ENCODE measurements at regions not wholly inside any gene's neighbourhood (a gene's known extent, or its start where the extent isn't known, plus 50 kb on each side); places are given as distances from the start of the nearest gene placed in this dataset.

DNA sequence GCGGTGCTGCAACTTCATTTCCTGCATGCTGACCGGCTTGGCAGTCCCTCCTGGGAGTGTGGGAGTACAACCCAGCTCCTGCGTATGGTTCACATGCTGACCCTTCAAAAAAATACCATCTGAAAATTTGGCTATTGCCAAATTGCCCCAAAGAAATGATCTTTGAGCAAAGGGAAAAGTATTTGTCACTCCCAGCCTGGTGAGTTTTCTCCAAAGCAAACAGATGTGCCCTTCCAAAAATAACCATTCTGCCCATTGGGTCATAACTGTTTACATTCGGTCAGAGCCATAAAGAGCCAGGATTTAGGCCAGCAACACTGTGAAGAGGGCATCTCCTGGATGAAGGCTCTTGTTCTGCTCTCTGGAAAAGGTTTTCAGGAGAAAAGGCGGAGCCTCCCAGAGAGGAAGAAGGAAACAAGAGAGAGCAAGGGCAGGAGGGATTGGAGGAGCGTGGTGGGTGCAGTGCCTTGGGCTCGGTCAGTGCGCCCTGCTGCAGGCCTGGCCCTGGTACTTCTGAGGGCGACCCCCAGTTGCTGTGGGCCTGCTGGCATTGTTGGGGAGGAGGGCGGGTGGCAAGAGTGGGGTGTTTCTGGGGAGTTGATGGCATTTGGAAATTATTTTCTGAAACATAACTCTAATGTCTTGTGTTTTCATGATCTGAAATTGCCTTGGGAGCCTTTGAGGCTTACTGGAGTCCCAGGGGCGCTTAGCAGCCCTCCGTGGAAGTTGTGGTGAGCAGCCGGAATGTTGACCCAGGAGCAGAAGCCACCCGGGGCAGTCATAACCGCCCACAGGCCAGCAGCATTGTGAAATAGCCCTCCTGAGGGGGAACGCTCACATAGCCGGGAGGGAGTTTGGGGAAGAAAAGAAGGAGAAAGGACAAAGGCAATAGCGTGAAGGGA is 248.4 kb downstream of the MYLK4 start:
- DNase-seq: no peak

DNA sequence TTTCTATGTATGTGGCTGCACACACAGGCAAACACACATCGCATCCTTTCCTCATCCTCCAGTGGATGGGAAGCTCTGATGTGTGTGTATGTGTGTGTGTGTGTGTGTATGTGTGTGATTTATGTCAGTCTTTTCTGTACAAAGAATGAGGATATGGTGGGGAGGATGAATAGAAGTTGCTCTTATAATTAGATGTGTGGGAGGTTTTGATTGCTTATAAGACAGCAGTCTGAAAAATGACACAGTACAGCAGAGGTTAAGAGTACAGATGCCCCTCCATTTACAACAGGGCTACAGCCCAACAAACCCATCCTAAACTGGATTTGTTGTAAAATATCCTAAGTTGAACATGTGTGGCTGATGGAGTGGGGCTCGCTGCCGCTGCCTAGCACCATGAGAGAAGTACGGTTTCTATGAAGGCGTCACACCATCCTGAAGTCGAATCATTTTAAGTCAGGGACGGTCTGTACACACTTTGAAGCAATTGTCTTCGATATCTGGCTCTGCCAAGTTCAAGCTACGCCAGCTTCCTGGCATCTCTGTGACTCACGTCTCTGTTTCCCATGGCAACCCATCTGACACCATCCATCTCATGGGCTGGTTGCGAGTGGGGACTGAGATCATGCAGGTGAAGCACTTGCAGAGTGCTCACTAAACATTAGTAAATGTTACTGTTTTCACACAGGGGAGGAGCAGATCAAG is 252.6 kb downstream of the MYLK4 start:
- no peak for DNase-seq

DNA sequence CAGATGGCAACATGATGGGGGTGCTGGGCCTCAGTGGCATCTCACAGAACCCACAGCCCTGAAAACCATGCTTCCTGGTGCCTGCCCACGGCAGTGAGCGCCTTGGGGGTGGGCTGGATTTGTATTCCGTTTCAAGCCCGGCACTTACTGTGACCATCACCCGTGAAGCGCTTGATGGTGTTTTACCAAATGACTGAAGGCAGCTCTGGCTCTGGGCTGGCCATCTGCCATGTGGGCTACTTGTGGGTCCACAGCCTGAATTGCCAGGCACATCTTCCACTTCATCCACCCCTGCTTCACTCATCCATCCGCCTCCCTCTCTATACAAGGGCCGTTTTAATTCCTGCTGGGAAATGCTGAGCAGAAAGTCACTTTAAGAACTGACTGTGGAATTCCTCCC is 250.9 kb upstream of the GMDS start:
- no peak for DNase-seq

DNA sequence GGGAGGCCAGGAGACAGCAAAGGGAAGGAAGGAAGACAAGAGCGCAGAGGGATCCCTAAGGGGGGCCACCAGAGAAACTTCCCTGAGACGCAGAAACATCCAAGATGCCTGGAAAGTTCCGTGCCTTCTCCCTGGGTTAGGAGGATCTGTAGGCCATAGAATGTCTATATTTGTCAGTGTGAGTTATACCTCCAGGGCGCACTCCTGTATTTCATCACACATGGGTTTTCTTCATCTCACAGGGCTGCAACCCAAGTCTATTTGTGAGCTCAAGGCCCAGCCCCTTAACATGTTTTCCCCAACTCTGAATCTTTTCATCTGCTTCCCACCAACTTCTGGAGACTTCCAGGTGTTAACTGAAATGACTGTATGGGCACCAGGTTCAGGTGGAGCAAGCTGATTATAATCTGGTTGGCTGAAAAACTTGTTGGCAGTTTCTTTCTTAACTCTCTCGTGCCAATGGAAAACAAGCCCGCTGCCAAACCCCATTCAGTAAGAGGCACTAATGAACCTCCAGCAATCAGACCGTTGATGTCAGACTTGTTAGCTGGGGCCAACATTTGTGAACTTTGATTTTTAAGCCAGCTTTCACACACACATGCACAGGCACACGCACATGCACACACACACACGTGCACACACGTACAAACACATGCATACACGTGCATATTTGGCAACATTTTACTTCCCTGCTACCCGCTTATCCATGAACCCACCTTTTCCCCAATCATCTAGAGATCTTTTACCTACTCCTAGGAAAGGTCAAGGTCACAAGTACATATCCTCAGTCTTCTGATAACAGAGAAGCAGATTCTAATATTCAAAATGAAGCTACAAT is 247.5 kb upstream of the GMDS start:
- DNase-seq: no peak

DNA sequence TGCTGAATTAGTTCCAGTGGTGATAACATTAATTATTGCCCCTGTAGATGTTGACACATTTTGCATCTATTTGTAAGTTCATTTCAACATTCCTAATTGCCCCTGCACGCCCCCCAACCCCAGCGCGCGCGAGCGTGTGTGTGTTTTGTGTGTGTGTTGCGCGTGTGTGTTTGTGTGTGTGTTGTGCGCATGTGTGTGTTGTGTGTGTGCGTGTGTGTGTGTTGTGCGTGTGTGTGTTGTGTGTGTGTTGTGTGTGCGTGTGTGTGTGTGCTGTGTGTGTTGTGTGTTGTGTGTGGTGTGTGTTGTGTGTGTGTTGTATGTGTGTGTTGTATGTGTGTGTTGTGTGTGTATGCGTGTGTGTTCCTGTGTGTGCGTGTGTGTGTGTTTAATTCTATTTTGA is 245.7 kb upstream of the GMDS start:
- no peak for DNase-seq

DNA sequence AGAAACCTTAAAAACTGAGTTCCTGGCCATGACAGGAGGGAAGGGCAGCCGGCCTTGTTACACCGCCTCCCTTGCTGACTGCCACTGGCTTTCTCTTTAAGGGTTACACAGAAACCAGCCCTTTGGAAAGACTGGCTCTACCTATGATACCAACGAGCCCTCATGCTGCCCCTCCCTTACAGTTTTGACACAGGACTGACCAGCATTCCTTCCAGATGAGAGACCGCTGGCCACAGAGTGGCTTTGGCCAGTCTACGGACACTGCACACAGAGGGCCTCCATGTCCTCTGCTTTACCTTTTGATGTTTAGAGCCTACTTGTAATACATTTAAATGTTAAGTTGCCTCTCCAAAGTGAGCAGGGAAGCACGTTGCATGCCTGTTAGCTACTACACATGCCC is 243.2 kb upstream of the GMDS start:
- no peak for DNase-seq

DNA sequence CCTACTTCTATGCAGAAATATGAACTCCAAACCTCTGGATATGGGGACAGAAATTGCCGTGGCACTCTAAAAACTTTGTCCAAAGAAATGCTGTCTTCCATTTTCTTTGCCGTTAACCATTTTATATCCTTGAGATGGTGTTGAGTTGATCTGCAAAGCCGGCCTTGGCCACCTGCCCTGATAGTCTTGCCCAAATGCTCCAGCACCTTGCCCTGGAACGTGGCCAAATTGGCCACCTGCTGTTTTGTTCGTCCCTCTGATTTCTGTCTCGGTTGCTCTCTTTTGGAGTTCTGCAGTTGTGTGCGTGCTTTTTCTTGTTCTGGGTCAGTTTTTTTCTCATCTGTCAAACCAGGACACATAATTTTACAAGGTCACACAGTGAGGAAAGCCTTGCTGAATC is 239.7 kb upstream of the GMDS start:
- no peak for DNase-seq

DNA sequence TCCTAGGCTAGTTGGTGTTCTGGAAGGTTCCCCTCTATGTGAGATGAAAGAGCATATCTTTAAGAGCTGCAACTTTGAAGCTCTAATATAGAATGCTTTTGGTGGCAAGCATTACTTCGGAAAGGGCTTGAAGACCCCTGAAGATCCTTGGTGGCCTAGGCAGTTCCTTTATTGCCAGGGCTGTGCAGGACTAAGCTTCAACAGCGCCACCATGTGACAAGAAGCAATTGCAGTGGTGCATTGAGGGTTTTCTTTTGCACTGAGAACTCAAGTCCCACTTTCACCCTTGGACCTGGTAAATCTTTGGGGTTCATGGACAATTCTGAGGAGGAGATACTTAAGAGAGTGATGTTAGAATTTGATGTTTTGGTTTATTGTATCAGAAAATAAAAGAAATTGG is 237.4 kb upstream of the GMDS start:
- no peak for DNase-seq

DNA sequence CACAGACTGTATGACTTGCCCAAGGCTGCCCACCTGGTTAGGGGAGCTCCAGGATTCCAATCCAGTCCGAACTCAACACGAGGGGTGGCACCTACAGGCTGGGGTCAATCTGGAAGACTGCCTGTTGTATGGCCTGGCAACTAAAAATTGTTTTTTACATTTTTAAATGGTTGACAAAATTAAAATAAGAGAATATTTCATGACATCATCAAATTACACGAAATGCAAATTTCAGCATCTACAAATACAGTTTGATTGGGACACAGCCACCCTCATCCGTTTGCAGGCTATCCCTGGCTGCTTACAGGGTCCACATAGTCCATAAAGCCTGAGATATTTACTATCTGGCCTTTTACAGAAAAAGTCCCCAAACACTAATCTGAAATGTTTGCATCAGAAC is 235.9 kb upstream of the GMDS start:
- DNase-seq: no peak

DNA sequence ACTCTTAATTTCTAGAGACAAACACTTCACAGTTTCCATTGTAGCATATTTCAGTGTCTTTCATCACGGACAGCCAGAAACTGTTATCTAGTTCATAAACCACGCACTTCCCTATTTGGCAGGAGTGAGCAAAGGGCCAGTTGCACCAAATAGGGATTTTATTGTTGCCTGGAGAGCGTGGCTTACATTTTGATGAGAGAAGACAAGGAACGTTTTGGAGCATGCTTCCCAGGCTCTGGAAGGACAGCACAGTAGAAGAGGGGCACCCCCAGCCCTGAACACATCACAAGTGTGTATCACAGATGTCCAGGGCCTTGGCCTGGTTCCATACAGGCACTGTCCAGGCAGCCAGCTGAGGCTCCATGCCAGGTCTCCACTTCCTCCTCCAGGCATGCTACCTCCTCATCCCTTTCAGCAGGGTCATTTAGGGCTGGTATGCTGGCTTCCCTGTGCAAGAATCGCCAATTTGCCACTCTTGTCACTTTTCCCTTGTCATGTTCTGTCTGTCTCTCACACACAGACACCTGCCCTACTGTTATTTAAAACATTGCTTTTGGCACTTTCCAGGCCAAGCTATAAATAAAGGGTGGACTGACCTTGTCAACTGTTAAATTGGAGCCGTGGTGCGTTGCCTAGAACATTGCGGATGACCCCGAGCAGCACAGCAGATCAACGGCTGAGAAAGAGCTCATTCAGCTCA is 235.0 kb upstream of the GMDS start:
- no peak for DNase-seq

DNA sequence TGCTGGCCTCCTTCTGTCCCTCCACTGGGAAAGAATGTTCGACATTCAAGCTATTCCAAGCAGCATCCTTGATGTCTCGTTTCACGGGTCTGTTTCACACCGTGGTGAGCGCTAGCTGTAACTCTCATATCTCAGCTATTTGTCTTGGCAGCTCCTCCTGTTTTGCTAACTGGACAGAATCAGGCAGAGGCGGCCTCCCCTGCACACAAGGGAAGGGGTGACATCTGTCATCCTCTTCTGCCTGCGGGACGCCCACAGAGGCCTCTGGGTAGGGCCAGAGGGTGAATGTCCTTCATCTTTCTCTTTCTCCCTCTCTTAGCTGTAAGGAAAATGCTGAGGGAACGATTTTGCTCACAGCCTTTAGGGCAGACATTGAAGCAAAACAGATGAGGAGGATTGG is 232.8 kb upstream of the GMDS start:
- DNase-seq: no peak

DNA sequence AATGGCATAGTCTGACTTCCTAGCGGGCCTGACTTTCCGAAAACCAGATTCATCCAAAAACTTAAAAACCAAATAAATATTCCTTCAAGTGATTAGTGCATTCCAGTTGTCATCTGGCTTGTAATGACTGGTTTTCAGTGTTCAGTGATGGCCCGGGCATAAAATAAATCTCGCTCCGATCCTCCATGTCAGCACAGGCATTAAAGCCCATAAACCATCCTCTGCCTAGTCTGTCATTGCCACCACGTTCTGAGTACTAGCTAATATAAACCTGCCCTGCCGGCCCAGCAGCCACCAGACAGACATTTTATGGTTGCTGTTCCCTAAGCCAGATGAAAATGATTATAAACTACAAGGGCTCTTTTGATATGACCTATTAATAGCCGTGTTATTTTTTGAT is 232.3 kb upstream of the GMDS start:
- DNase-seq: no peak

DNA sequence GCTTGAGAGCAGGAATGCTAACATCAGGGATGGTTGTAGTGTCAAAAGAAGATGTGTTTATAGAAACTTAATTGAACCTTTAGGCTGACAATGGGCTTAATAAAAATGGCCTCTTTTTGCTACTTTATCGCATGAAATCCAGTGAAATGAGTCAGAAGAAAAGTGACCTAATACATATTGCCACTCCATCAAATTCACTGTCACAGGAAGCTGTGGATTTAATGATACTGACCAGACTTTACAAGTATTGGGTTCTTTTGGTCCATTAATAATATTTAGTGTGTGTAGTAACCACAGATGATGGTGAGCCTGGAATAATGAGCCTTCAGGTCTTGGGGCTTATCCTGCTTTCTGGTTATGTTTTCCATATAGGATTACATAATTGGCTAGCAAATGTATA is 231.8 kb upstream of the GMDS start:
- no peak for DNase-seq

DNA sequence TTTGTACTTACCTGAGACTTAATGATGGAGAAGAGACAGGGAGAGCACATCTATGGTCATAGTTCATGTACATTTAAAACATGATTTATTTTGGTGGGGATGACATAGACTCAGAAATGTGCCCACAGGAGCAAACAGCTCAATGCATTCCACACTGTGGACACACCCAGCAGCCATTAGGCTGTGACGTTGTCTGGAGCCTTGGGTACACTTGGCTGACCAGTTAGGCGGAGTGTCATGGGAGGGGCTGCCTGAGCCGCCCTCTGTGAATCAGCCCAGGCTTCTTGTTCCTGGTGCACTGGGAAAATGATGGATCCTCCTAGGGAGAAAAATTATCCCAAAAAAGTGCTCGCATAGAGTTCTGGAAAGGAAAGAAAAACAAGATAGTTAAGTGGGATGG is 231.0 kb upstream of the GMDS start:
- no peak for DNase-seq

DNA sequence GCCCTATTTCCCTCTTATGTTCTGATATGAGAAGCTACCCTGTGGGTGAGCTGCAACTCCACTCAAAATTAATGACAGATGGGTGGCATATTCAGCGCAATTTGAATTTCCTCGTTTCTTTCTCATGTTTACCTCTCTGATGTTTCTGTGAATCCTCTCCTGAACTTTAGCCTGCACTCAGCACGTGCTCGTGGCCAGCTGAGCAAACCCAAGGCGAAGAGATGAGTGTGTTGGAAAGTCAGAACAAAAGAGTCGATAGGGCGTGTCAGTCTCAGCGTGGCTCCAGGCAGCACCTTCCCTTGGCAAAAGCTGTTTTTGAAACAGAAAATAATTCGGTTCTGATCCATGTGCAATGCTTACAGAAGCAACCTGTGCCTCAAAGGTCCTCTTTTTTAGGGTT is 226.1 kb upstream of the GMDS start:
- DNase-seq: no peak

DNA sequence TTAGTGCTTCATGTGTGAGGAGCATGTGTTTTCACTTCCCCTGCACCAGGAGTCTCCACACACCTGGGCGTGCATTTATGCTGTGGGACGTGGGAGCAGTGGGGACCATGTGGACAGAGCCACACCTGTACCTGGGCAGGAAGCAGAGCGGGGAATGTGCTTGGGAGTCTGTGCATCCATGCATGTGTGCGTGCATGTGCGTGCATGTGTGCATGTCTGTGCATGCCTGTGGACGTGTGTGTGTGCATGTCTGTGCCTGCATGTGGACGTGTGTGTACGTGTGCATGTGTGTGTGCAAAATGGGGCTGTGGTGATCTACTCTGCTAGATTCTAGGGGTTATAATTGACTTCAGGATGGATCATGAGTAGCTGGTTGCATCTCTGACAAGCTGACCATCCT is 224.0 kb upstream of the GMDS start:
- DNase-seq: no peak

DNA sequence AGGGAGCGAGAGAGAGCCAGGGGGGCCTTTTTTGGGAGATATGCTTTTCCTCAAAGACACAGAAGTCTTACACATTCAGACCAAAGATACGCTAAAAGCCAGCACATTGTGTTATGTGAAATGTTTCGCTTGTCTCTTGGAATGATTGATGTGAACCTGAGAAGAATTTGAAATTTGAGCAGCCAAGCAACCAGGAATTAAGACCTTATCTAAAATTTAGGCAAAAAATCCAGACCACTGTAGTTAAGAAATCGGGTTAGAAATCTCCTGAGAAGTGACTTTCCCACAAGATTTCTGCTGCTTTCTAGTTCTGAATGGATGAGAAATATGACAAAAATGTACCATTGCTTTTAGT is 223.2 kb upstream of the GMDS start:
- no peak for DNase-seq

DNA sequence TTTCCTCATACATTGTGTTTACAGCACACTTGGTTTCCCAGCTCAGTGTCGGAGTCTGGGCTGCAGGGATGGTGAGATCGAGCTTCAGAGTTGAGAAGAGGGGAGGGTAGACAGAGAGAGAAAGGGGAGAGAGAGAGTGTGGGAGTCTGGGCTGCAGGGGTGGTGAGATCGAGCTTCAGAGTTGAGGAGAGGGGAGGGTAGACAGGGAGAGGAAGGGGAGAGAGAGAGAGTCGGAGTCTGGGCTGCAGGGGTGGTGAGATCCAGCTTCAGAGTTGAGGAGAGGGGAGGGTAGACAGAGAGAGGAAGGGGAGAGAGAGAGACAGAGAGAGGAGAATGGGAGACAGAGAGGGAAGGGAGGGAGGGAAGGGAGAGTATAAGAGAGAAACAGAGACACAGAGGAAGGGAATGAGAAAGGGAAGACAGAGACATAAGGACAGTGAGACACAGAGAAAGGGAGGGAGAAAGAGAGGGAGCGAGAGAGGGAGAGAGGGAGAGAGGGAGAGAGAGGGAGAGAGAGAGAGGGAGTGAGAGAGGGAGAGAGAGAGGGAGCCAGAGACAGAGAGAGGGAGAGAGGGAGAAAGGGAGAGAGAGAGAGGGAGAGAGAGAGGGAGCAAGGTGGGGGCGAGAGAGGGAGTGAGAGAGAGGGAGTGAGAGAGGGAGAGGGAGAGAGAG is 222.7 kb upstream of the GMDS start:
- no peak for DNase-seq

DNA sequence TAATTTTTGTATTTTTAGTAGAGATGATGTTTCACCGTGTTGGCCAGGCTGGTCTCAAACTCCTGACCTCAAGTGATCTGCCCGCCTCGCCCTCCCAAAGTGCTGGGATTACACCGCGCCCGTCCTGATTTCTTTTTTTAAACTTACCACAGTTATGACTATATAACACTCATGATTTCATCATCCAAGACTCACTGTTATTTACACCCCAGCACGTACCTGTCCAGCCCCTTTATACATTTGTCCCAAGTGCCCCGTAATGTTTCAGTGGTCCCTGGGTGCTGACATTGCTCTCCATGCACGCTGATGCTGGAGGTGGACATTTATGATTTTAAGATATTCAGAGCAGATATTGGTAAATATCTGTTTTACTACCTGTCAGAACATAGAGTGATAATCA is 219.9 kb upstream of the GMDS start:
- DNase-seq: no peak

DNA sequence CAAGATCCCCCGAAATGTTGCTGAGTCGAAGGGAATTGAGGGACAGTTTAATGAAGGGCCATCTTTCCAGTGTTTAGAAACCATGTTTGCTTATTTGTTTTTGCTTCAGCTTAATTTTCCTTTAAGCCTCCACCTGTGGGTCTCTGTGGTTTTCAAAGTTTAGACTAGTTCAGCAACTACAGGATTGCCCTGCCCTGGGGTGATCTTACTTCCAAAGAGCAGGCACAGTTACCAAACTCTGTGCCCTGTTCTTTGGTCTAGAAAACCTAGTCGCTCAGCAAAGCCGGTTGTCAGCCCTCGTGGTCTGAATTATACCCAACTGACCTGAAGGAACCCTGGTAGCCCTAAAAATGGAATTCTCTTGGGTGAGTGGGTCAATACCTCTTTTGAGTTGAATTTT is 219.2 kb upstream of the GMDS start:
- DNase-seq: no peak

DNA sequence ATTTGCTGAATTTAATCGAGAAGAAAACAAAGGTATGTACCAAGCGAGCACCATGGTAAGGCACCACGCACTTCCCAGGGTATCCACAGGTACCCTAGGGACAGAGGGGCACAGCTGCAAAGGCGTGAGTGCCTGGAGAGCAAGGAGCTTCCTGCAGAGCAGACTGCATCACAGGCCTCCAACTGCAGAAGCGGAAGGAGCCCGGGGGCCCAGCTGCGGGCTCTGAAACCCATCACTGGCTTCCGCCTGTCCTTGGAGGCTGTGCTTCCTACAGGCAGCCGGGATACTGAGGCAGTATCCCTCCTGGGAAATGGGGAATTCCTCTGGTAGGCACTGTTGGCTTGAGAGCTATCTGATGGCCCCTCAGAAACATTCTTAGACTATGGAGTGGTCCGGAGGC is 217.4 kb upstream of the GMDS start:
- DNase-seq: no peak

DNA sequence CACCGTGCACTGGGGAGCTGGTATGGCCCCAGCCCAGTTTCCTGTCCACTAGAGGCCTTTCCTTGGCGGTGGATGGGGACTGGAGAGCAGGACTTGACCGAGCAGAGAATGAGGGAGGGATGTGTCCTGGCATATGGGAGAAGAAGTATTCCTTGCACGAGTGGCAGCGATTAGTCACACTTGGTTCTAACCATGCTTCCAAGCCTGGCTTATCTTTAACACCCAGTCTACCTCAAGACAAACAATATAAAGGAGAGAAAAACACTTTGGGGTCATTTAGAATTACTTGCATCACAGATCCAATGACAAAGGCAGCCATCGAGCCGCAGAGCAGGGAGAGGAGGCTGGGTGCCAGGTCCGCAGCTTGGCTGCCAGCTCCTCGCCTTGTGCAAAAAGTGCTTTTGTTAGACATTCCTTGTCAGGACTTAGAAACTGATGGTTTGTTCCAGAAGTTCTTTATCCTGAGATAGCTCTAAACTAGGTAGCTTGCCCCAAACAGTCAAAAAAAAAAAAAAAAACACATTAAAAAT is 214.9 kb upstream of the GMDS start:
- DNase-seq: no peak
